Choroid plexus epithelial cell (primary cell): ENCODE measurements at regions not wholly inside any gene's neighbourhood (a gene's known extent, or its start where the extent isn't known, plus 50 kb on each side); places are given as distances from the start of the nearest gene placed in this dataset.

Experiments used
- DNase-seq: peaks from one replicate; pipeline ENCODE4 v3.0.0-alpha.2; 2010; ENCODE audit warnings: low read depth
- H3K4me3 ChIP-seq: 2 replicates; pipeline ENCODE4 v1.5.1; 2011; ENCODE audit warnings: low read depth, mild to moderate bottlenecking, control low read depth, low read length, moderate library complexity
- TF ChIP-seq, protein P1 (sequence below): conservative IDR thresholded peaks from 2 replicates; pipeline ENCODE4 v1.5.1; 2011; ENCODE audit warnings: low read depth, mild to moderate bottlenecking, control low read depth, inconsistent platforms, low read length, moderate library complexity

DNA sequence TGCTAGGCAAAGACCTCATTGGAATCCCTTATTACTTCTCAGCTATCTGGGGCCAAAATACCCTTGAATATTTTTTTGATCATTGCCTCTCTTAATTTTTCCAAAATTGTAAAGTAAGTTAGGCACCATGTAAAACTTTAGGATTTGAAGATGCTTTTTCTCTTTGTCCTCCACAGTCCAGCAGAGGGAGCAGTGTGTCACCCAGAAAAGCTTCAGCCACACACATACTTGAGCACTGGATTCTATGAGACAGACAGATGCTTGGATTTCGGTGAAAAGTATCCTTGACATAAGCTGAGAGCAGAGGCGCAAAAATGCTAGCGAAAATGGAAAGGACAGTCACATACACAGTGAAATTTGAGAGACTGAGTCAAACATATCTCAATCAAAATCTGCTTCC, 74.7 kb upstream of the KCNJ3 start:
- peak; percentile 20 for DNase-seq
- H3K4me3 ChIP-seq = no peak overlapping the region
- TF ChIP-seq, protein P1, sequence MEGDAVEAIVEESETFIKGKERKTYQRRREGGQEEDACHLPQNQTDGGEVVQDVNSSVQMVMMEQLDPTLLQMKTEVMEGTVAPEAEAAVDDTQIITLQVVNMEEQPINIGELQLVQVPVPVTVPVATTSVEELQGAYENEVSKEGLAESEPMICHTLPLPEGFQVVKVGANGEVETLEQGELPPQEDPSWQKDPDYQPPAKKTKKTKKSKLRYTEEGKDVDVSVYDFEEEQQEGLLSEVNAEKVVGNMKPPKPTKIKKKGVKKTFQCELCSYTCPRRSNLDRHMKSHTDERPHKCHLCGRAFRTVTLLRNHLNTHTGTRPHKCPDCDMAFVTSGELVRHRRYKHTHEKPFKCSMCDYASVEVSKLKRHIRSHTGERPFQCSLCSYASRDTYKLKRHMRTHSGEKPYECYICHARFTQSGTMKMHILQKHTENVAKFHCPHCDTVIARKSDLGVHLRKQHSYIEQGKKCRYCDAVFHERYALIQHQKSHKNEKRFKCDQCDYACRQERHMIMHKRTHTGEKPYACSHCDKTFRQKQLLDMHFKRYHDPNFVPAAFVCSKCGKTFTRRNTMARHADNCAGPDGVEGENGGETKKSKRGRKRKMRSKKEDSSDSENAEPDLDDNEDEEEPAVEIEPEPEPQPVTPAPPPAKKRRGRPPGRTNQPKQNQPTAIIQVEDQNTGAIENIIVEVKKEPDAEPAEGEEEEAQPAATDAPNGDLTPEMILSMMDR = peak; percentile 50

GRCh38 chr2:154637456-154637855, 61.0 kb upstream of the KCNJ3 start:
- no peak overlapping the region for H3K4me3 ChIP-seq
- TF ChIP-seq, protein P1 = no peak
- peak; percentile 1 for DNase-seq

GRCh38 chr2:154638783-154639182, 59.7 kb upstream of the KCNJ3 start:
- TF ChIP-seq, protein P1 = no peak
- no peak for DNase-seq
- no peak overlapping the region for H3K4me3 ChIP-seq

DNA sequence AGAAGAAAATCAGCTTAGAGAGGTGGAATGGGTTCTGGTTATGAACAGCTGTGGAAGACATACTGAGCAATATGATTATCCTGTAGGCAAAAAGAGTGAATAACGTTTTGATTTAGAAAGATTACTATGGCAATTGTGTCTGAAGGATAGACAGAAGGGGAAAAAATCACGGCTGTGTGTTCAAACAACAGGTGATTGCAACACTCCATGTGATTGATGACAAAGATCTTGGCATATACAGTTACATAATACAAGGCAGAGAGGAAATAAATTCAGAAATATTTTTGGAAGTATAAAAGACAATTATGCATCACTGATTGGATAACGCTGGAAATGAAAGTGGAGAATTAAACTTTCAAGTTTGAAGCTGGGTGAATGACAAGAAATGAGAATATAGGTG, 58.5 kb upstream of the KCNJ3 start:
- TF ChIP-seq, protein P1 = no peak
- no peak overlapping the region for H3K4me3 ChIP-seq
- DNase-seq = no peak
